ENCODE measurements at regions not wholly inside any gene's neighbourhood (a gene's known extent, or its start where the extent isn't known, plus 50 kb on each side); places are given as distances from the start of the nearest gene placed in this dataset.

DNA sequence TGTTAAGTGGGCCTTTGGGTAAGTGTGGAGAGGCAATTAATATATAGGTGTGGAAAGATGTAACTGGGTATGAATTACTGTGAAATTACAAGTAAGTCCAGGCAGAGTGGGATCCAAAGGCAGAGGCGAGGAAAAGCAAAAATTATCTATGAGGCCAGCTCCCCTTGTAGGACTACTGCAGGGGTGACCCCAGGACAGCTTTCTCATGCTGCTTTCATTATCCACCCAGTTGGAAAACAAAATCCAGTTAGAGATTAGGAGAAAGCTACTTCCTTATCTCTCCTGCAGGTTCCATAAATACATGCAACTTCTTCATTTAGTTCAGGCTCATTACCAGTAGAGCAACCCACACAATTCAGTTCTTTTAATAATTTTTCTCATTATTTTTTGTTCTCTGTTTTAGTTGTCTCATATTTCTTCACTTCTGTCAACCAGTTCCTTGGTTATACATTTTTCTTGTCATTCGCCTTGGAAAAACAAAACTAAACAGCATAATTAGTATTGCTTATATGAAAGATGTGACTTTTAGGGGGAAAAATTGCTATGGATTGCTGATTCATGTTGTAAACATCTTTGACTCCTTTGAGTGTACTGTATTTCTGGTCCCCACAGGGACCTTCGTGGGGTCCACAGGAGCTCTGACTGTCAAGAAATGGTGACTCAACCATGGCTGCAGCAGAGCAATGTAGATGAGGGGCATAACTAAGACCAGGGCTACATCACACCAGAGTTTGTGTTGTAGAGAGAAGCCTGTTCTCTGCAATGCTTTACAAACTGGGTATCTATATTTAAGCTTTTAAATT, 110.4 kb upstream of the PARD3B start:
- no peak overlapping the region for H3K4me3 ChIP-seq
- FAIRE-seq, result no peak
- H3K36me3 ChIP-seq, result no peaks in the 10 kb centered on the region
- H3K9me3 ChIP-seq, result no peaks in the 10 kb centered on the region
- no peak for DNase-seq
- intact Hi-C loops (cut with DNase I), result no loop called here
- no peaks in the 10 kb centered on the region for H3K27me3 ChIP-seq
- WGBS, 2 donors, result 83 to 87% methylated on average over 3 of the region's 3 CpGs
- no peak overlapping the region for H3K27ac ChIP-seq
- ATAC-seq, result no peak
- TF ChIP-seq, protein P1, sequence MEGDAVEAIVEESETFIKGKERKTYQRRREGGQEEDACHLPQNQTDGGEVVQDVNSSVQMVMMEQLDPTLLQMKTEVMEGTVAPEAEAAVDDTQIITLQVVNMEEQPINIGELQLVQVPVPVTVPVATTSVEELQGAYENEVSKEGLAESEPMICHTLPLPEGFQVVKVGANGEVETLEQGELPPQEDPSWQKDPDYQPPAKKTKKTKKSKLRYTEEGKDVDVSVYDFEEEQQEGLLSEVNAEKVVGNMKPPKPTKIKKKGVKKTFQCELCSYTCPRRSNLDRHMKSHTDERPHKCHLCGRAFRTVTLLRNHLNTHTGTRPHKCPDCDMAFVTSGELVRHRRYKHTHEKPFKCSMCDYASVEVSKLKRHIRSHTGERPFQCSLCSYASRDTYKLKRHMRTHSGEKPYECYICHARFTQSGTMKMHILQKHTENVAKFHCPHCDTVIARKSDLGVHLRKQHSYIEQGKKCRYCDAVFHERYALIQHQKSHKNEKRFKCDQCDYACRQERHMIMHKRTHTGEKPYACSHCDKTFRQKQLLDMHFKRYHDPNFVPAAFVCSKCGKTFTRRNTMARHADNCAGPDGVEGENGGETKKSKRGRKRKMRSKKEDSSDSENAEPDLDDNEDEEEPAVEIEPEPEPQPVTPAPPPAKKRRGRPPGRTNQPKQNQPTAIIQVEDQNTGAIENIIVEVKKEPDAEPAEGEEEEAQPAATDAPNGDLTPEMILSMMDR (IDR thresholded peaks at IDR 0.05), result no peak
- H3K4me1 ChIP-seq, result peaks cover 0 to 6% (median 0%) of the 10 kb centered on the region in 3 donors

- WGBS, 2 donors, result 78 to 92% methylated on average over 1 of the region's 1 CpG
Measured at GRCh38 chr2:204436230-204436629, 109.0 kb upstream of the PARD3B start.

DNA sequence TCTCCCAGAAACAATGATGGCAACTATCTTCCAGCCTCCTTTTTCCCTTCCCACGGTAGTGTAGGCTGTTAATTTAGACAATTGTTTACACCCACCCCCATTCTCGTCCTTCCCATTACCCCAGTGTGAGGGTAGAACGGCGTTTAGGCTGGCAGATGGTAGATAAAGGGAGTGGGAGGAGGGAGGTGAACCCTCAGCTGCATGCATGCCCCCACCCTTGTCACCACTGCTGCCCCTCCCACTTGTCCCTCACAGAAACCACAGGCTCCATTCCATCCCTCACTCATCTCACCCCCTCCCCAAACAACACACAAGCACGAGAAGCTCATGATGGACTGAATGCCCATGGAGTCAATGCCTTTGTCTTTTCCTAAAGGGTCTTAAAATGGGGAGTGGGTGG, 107.9 kb upstream of the PARD3B start:
- intact Hi-C loops (cut with DNase I), result no loop called here
- no peak for DNase-seq
- WGBS, 2 donors, result 30 to 57% methylated on average over 4 to 5 of the region's 5 CpGs

More at GRCh38 chr2:204436230-204436629, 109.0 kb upstream of the PARD3B start:
- Histone ChIP-seq H3K27ac (no peak overlapping the region), H3K27me3 (no peaks in the 10 kb centered on the region), H3K9me3 (no peaks in the 10 kb centered on the region), H3K4me1 (peaks cover 0 to 6% (median 0%) of the 10 kb centered on the region in 3 donors), H3K4me3 (no peak overlapping the region), H3K36me3 (no peaks in the 10 kb centered on the region)
- no peak for ATAC-seq
- no peak for DNase-seq
- TF ChIP-seq, protein P1 (IDR thresholded peaks at IDR 0.05), result no peak
- FAIRE-seq, result peak; percentile 9
- intact Hi-C loops (cut with DNase I), result no loop called here

DNA sequence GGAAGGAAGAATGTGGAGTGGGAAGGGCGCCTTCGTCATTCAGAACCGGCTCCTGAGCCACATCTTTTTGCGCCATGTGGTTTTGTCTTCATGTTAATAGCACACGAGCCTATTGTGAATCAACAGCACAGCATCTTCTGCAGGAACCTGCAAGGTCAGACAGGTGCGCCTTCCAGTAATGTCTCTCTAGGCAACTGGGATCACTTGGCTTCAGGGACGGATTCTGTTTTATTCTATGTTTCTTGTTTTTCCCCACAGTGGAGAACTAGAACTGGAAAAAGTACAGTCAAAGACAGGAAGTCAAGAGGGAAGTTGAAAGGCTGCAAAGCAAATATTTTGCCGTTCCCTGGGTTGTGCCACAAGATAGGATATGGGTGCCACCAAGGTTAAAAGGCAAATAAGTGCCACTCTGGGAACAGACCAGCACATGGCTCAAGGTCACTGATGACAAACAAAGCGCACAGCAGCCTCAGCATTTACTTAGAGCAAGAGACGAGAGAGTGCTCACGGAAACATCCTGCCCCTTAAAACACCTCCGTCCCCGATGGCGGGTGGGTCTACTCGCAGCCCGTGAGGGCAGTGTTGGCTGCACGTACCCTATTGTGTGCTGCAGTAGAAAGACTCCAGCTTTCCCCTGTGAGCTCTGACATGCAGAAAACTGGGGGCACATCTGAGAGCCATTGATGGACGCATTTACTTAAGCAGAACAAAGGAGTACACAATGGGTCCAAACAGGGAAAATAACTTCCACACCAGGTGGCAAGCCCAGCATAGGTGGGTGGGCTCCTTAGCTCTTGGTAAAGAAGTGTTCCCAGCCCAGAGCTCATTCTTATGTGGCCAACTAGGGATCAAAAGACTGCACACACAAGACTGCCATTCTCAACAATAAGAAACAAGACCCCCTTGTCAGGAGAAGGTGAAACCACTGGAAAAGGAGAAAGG, 107.2 kb upstream of the PARD3B start:
- intact Hi-C loops (cut with DNase I), result no loop called here
- DNase-seq (peak in 5 of 6 donors; percentile 13 to 55 (median 34)), ATAC-seq (peak; percentile 71 to 91 (median 82)), FAIRE-seq (no peak)
- Histone ChIP-seq H3K36me3 (no peaks in the 10 kb centered on the region), H3K27ac (no peak overlapping the region), H3K27me3 (no peaks in the 10 kb centered on the region), H3K4me3 (no peak overlapping the region), H3K9me3 (no peaks in the 10 kb centered on the region), H3K4me1 (peaks cover 0 to 6% (median 0%) of the 10 kb centered on the region in 3 donors)
- TF ChIP-seq, protein P1 (IDR thresholded peaks at IDR 0.05), result no peak
- WGBS, 2 donors, result 51 to 53% methylated on average over 18 of the region's 18 CpGs

More for the DNA sequence above, 107.9 kb upstream of the PARD3B start:
- Histone ChIP-seq H3K9me3 (no peaks in the 10 kb centered on the region), H3K27me3 (no peaks in the 10 kb centered on the region), H3K36me3 (no peaks in the 10 kb centered on the region), H3K27ac (no peak overlapping the region), H3K4me1 (peaks cover 0 to 6% (median 0%) of the 10 kb centered on the region in 3 donors), H3K4me3 (no peak overlapping the region)
- TF ChIP-seq, protein P1 (IDR thresholded peaks at IDR 0.05), result no peak
- ATAC-seq (no peak), FAIRE-seq (no peak)

All from pancreas (tissue), 10 donors.